GM12891 (cell line): ENCODE measurements at regions not wholly inside any gene's neighbourhood (a gene's known extent, or its start where the extent isn't known, plus 50 kb on each side); places are given as distances from the start of the nearest gene placed in this dataset.

Experiments
- DNase-seq: peaks from one replicate; pipeline ENCODE4 v3.0.0; 2011; ENCODE audit warnings: low spot score; ENCODE audit not compliant: insufficient read length
- FAIRE-seq: peaks from 2 replicates; lab custom pipeline; 2011; peaks lifted over from hg19 to GRCh38; lab: Jason Lieb, UNC
- PAX5 ChIP-seq: IDR thresholded peaks from 2 replicates; pipeline ENCODE4 v1.6.1; 2011; ENCODE audit warnings: low read length, moderate library complexity, mild to moderate bottlenecking; ENCODE audit not compliant: insufficient read depth, severe bottlenecking
- POLR2A ChIP-seq: IDR thresholded peaks from 2 replicates; pipeline ENCODE4 v1.6.1; 2011; ENCODE audit warnings: low read depth, low read length, control low read depth
- POLR2AphosphoS5 ChIP-seq: IDR thresholded peaks from 2 replicates; pipeline ENCODE4 v1.6.1; 2011; ENCODE audit warnings: low read depth, low read length, control low read depth
- POU2F2 ChIP-seq: IDR thresholded peaks from 2 replicates; pipeline ENCODE4 v1.6.1; 2011; ENCODE audit warnings: low read depth, mild to moderate bottlenecking, control low read depth, low read length, moderate library complexity
- SPI1 ChIP-seq: IDR thresholded peaks from 2 replicates; pipeline ENCODE4 v1.6.1; 2011; ENCODE audit warnings: low read depth, low read length, control low read depth
- TAF1 ChIP-seq: IDR thresholded peaks from 2 replicates; pipeline ENCODE4 v1.6.1; 2011; ENCODE audit warnings: low read depth, low read length, control low read depth

DNA sequence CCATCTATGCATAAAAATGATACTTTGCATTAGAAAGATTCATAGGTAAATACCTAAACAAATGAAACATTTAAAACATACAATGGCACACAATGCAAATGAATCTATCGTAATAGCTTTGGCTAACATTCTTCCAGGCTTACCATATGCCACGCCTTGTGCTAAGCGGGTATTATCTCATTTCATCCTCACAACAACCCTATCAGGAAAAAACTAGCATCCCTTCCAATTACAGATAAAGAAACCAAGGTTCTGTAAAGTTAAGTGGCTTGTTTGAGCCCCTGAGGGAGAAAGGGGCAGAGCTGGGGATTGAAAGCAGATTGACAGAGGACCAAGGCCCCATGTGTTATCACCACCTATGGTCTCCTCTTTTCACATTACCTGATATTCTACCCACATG is 145.4 kb upstream of the ETAA1 start:
- TF ChIP-seq POLR2AphosphoS5 (no peak), POLR2A (no peak), SPI1 (no peak), POU2F2 (no peak), TAF1 (no peak), PAX5 (no peak)
- DNase-seq (no peak), FAIRE-seq (no peak)

DNA sequence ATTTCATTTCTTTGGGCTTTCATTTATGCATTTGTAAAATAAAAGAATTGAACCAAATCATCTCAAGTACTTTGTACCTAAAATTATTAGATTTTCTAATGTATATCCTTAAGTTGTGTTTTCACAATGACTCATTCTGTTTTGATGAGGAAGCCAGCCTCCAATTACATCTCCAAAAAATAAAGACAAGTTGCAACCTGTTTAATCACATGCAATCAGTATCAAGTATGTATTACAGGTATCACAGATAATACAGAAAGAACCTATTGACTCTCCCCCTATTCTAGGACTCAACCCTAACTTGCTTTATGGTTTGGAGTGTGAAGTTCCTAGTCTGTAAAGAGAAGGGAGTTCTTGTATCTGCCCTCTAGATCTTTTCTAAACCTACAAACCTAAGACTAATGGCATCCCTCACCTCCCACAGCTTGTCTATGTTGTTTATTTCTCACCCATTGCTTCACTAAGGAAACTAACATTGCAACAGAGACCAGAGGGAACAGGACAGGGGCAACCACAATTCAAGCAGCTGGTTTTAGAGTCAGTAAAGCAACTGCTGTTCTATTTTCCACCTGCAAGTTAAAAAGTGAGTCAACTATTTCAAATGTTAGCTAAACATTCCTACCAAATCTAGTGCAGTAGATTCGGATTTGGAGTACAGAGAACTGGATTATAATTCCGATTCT is 141.1 kb upstream of the ETAA1 start:
- TF ChIP-seq POLR2AphosphoS5 (no peak), PAX5 (no peak), SPI1 (no peak), POU2F2 (no peak), TAF1 (no peak), POLR2A (no peak)
- DNase-seq, result no peak
- no peak for FAIRE-seq

DNA sequence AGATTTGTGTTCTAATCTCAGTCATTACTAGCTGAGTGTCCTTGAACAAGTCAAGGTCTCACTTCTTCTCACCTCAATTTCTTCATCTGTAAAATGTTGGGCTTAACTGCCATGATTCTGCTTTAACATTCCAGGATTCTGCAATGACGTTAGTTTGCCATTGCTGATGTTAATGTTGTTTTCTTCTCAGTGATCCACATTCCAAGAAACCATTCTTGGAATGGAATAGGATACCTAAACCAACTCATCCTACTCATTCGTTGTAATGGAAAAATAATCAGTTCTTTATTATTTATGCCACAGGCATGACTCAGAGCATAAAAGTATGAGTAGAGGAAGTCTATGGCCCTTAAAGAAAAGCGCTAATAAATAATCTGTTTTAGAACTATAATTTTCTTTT is 140.2 kb upstream of the ETAA1 start:
- FAIRE-seq, result no peak
- TF ChIP-seq POLR2A (no peak), PAX5 (no peak), SPI1 (no peak), TAF1 (no peak), POU2F2 (no peak), POLR2AphosphoS5 (no peak)
- no peak for DNase-seq

DNA sequence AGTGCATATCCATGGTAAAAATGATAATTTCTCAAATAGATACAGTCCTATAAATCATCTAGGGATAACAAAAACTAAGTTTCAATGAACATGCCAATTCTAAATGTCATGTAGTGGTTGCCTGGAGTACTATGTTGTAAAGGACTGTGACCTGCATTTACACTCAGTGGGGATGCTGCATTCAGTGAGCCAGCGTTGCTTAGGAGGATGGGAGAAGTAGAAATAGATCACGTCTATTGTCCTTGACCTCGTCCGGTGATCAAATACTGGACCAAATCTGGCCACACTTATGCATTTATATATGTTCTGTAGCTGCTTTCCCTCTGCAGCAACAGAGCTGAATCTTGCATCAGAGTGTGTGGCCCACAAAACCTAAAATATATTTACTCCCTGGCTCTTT is 139.0 kb upstream of the ETAA1 start:
- DNase-seq, result no peak
- no peak for FAIRE-seq
- TF ChIP-seq POLR2AphosphoS5 (no peak), SPI1 (no peak), PAX5 (no peak), POLR2A (no peak), TAF1 (no peak), POU2F2 (no peak)

DNA sequence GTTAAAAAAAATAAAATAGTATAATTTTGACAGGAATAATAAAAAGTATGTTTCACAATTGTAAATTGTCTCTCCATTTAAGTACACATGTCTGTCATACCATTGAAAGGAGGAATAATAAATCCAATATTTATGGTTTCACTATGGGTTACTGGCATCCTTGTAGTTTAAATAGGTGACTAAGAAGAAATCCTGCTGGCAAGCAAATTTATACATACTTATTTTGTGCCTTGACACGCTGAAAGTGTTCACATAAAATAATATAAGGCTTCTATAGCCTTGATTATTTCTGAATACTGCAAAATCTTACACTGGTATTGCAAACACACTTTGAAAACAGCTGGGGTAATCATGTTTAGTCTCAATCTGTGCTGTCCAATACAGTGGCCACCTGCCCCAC is 138.3 kb upstream of the ETAA1 start:
- TF ChIP-seq TAF1 (no peak), POLR2AphosphoS5 (no peak), POU2F2 (no peak), PAX5 (no peak), POLR2A (no peak), SPI1 (no peak)
- DNase-seq, result no peak
- FAIRE-seq, result no peak

DNA sequence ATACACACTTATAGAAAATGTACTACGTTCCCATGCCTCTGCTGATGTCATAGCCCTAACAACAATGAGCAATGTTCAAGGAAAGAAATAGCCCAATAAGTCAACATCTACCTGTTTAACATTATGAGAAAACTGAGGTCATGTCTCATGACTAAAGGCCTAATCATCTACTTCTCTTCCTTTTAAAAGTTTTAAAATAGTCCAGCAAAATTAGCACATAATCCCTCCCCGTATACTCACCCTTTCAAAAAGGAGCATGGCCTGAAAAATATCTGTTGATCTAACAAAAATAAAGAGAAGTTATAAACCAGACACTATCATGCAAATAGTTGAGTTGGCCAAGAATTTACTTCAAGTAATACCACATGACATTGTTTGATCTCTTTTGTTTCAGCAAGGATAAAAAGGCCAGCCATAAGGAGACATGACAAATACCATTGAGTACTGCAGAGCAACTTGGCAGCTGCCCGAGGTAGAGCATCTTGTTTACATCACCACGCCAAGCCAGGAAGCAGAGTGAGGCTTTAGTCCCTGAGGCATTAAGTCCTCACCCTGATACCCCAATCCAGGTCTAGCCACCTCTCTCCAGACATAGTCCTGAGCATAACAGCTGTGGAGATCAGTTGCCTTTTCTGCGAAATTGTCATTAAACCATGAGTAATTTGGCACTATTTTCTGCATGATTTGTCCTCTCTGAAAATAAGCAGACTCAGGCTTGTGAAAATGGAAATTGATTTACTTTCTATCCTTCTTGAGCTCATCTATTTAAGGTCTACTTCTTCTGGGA is 137.4 kb upstream of the ETAA1 start:
- no peak for FAIRE-seq
- TF ChIP-seq TAF1, result no peak
- no peak for TF ChIP-seq POLR2A
- no peak for TF ChIP-seq SPI1
- no peak for TF ChIP-seq PAX5
- TF ChIP-seq POLR2AphosphoS5, result no peak
- TF ChIP-seq POU2F2, result no peak
- no peak for DNase-seq

DNA sequence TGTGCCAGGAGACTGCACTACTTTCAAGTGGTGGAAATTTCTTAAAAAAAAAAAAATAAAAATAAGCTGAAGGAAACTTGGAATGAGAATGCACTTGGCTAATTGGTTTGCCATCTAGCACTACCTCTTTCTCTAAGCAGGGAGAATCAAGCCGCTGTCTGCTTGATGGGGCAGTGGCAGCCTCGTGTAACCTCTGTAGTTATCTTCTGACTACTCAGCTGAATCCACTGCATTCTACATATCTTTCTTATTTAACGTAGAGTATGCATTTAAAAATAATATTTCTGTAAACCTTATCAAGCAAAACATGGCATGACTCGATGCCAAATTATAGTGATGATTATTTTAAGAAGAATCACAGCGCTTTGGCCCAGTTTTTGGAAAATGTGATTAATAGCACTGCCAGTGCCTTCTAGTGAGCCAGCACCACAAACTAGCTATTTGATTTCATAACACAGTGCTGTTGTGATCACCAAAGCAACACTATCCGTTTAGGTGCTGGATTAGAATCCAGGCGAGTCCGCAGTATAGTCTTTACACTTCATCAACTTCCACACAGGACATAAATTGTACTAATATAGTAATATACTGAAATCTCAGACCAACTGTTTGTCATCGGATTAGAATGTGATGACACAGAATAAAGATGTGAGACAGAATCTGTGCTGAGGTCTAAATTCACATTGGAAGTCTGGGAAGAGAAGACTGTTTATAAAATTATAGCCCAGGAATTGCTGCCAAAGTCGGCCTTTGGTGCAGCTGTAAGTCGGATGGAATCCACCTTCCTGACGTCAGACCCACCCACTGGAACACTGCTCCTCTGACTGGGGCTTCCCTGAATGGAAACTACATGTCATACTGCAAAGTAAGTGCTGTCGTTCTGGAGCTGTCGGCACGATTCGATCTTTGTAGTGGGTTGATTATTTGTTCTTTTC is 136.5 kb upstream of the ETAA1 start:
- DNase-seq (no peak), FAIRE-seq (no peak)
- no peak for TF ChIP-seq TAF1
- no peak for TF ChIP-seq POLR2AphosphoS5
- no peak for TF ChIP-seq POU2F2
- TF ChIP-seq SPI1, result no peak
- no peak for TF ChIP-seq PAX5
- TF ChIP-seq POLR2A, result no peak

DNA sequence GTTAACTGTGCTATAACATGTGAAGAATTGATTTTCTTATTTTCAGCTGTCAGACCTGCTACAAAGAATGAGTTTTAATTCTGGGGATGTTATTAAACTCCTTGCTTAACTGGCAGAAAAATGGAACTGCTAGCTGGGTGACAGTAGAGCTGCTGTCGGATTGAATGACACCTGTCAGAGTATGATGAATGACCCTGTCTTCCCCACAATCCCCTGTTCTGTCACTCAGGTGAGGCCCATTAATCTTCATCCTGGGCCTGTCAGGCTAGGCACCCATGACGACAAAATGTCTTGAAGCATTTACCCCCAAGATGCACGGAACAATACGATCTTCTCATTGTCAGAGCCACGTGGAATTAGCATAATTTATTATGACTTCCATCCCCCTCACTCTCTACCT is 129.9 kb upstream of the ETAA1 start:
- DNase-seq (no peak), FAIRE-seq (no peak)
- TF ChIP-seq SPI1 (no peak), PAX5 (no peak), POLR2AphosphoS5 (no peak), TAF1 (no peak), POU2F2 (no peak), POLR2A (no peak)

DNA sequence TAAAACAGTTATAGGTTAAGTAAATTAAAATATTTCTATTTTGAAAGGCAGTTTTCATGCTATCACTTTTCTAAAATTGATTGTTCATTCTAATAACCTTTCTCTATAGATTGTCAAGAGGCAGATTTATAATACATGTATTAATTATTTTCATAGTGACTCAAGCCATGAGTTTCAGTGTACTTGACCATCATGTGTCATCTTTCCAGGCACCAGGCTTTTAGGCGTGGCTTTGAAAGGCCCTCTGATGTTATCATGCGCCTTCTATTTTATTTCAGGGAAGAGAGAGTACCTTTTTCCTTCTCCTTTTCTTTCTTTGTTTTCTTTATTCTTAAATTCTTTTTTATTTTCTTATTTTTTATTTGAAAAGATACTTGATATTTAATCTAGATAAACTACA is 128.3 kb upstream of the ETAA1 start:
- no peak for TF ChIP-seq PAX5
- no peak for TF ChIP-seq POLR2AphosphoS5
- TF ChIP-seq SPI1, result no peak
- TF ChIP-seq POLR2A, result no peak
- TF ChIP-seq TAF1, result no peak
- TF ChIP-seq POU2F2, result no peak
- no peak for DNase-seq
- FAIRE-seq, result no peak
